ENCODE measurements at regions not wholly inside any gene's neighbourhood (a gene's known extent, or its start where the extent isn't known, plus 50 kb on each side); places are given as distances from the start of the nearest gene placed in this dataset.

- no peak for TF ChIP-seq EZH2 (IDR thresholded peaks at IDR 0.05; ENCODE audit: borderline replicate concordance, low read depth, low read length, poor library complexity, severe bottlenecking)
- TF ChIP-seq, protein P1, sequence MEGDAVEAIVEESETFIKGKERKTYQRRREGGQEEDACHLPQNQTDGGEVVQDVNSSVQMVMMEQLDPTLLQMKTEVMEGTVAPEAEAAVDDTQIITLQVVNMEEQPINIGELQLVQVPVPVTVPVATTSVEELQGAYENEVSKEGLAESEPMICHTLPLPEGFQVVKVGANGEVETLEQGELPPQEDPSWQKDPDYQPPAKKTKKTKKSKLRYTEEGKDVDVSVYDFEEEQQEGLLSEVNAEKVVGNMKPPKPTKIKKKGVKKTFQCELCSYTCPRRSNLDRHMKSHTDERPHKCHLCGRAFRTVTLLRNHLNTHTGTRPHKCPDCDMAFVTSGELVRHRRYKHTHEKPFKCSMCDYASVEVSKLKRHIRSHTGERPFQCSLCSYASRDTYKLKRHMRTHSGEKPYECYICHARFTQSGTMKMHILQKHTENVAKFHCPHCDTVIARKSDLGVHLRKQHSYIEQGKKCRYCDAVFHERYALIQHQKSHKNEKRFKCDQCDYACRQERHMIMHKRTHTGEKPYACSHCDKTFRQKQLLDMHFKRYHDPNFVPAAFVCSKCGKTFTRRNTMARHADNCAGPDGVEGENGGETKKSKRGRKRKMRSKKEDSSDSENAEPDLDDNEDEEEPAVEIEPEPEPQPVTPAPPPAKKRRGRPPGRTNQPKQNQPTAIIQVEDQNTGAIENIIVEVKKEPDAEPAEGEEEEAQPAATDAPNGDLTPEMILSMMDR (conservative IDR thresholded peaks at IDR 0.05; ENCODE audit: low read depth, low read length): no peak
Measured at GRCh38 chr2:83042053-83042452, 1417.0 kb downstream of the SUCLG1 start.

Measured in A673 (cell line).